Rectal smooth muscle tissue (tissue), 1 donor: ENCODE measurements at regions not wholly inside any gene's neighbourhood (a gene's known extent, or its start where the extent isn't known, plus 50 kb on each side); places are given as distances from the start of the nearest gene placed in this dataset.
"Not testable (repeated sequence)": the region's sequence is repeated elsewhere in the genome, so short reads cannot be mapped to it uniquely, and the experiment has no call there.

Experiments
- H3K27ac ChIP-seq: one replicate; pipeline ENCODE4 v1.7.0; 2013; ENCODE audit warnings: low read depth, low read length, inconsistent platforms
- H3K27me3 ChIP-seq: one replicate; pipeline ENCODE4 v1.7.0; 2013; ENCODE audit warnings: low read length; ENCODE audit not compliant: control insufficient read depth, insufficient read depth
- H3K36me3 ChIP-seq: one replicate; pipeline ENCODE4 v1.7.0; 2013; ENCODE audit warnings: low read length; ENCODE audit not compliant: control insufficient read depth, insufficient read depth
- H3K4me1 ChIP-seq: one replicate; pipeline ENCODE4 v1.7.0; 2013; ENCODE audit warnings: low read length; ENCODE audit not compliant: control insufficient read depth, insufficient read depth
- H3K4me3 ChIP-seq: one replicate; pipeline ENCODE4 v1.7.0; 2013; ENCODE audit warnings: low read length
- H3K9ac ChIP-seq: one replicate; pipeline ENCODE4 v1.7.0; 2013; ENCODE audit warnings: low read length

GRCh38 chr11:112525270-112525669 lies 264.6 kb upstream of the PLET1 start:
- Histone ChIP-seq H3K27me3 (no peaks in the 10 kb centered on the region), H3K27ac (no peak overlapping the region)

GRCh38 chr11:112525844-112526590 lies 265.4 kb upstream of the PLET1 start:
- Histone ChIP-seq H3K36me3 (no peaks in the 10 kb centered on the region), H3K4me3 (no peak overlapping the region), H3K27me3 (no peaks in the 10 kb centered on the region), H3K4me1 (peaks cover 8% of the 10 kb centered on the region), H3K27ac (no peak overlapping the region), H3K9ac (no peak overlapping the region)

More at GRCh38 chr11:112525270-112525669, 264.6 kb upstream of the PLET1 start:
- Histone ChIP-seq H3K9ac (no peak overlapping the region), H3K4me1 (peaks cover 8% of the 10 kb centered on the region), H3K36me3 (no peaks in the 10 kb centered on the region), H3K4me3 (no peak overlapping the region)

- Histone ChIP-seq H3K36me3 (no peaks in the 10 kb centered on the region), H3K27ac (no peak overlapping the region), H3K9ac (no peak overlapping the region), H3K4me1 (peaks cover 8% of the 10 kb centered on the region), H3K4me3 (no peak overlapping the region), H3K27me3 (no peaks in the 10 kb centered on the region)
These were observed 266.2 kb upstream of the PLET1 start for GRCh38 chr11:112526699-112527416.

- Histone ChIP-seq H3K36me3 (no peaks in the 10 kb centered on the region), H3K9ac (no peak overlapping the region), H3K4me1 (peaks cover 8% of the 10 kb centered on the region), H3K4me3 (no peak overlapping the region), H3K27me3 (no peaks in the 10 kb centered on the region), H3K27ac (no peak overlapping the region)
These were observed 268.4 kb upstream of the PLET1 start for GRCh38 chr11:112529071-112529470.

- H3K27me3 ChIP-seq, result no peaks in the 10 kb centered on the region
- H3K9ac ChIP-seq, result no peak overlapping the region
- H3K36me3 ChIP-seq, result no peaks in the 10 kb centered on the region
- no peak overlapping the region for H3K4me3 ChIP-seq
- H3K27ac ChIP-seq, result no peak overlapping the region
- H3K4me1 ChIP-seq, result no peaks in the 10 kb centered on the region
These were observed 271.8 kb upstream of the PLET1 start for GRCh38 chr11:112532506-112532905.

GRCh38 chr11:112533682-112534081 lies 273.0 kb upstream of the PLET1 start:
- no peak overlapping the region for H3K27ac ChIP-seq

GRCh38 chr11:112534208-112534607 lies 273.5 kb upstream of the PLET1 start:
- Histone ChIP-seq H3K9ac (no peak overlapping the region), H3K27ac (no peak overlapping the region), H3K36me3 (no peaks in the 10 kb centered on the region), H3K4me1 (no peaks in the 10 kb centered on the region), H3K4me3 (no peak overlapping the region), H3K27me3 (no peaks in the 10 kb centered on the region)

More at GRCh38 chr11:112533682-112534081, 273.0 kb upstream of the PLET1 start:
- H3K4me3 ChIP-seq, result no peak overlapping the region
- no peaks in the 10 kb centered on the region for H3K4me1 ChIP-seq
- no peaks in the 10 kb centered on the region for H3K27me3 ChIP-seq
- no peak overlapping the region for H3K9ac ChIP-seq
- H3K36me3 ChIP-seq, result no peaks in the 10 kb centered on the region

- Histone ChIP-seq H3K36me3 (no peaks in the 10 kb centered on the region), H3K27ac (no peak overlapping the region), H3K4me1 (no peaks in the 10 kb centered on the region), H3K9ac (no peak overlapping the region), H3K27me3 (no peaks in the 10 kb centered on the region), H3K4me3 (no peak overlapping the region)
These were observed 276.4 kb upstream of the PLET1 start for GRCh38 chr11:112537026-112537425.

- Histone ChIP-seq H3K27me3 (no peaks in the 10 kb centered on the region), H3K36me3 (no peaks in the 10 kb centered on the region), H3K27ac (no peak overlapping the region), H3K4me3 (no peak overlapping the region), H3K4me1 (no peaks in the 10 kb centered on the region), H3K9ac (no peak overlapping the region)
These were observed 277.2 kb upstream of the PLET1 start for GRCh38 chr11:112537846-112538330.

- no peaks in the 10 kb centered on the region for H3K36me3 ChIP-seq
- no peak overlapping the region for H3K27ac ChIP-seq
- no peak overlapping the region for H3K4me3 ChIP-seq
- H3K27me3 ChIP-seq, result no peaks in the 10 kb centered on the region
- no peaks in the 10 kb centered on the region for H3K4me1 ChIP-seq
- no peak overlapping the region for H3K9ac ChIP-seq
These were observed 278.0 kb upstream of the PLET1 start for GRCh38 chr11:112538534-112539280.

GRCh38 chr11:112539281-112539555 lies 278.6 kb upstream of the PLET1 start:
- H3K36me3 ChIP-seq, H3K4me3 ChIP-seq, H3K27me3 ChIP-seq, H3K4me1 ChIP-seq, H3K27ac ChIP-seq, H3K9ac ChIP-seq: not testable (repeated sequence)

- Histone ChIP-seq H3K9ac (no peak overlapping the region), H3K4me3 (no peak overlapping the region), H3K27me3 (no peaks in the 10 kb centered on the region), H3K36me3 (no peaks in the 10 kb centered on the region), H3K27ac (no peak overlapping the region), H3K4me1 (no peaks in the 10 kb centered on the region)
These were observed 279.1 kb upstream of the PLET1 start for GRCh38 chr11:112539741-112540140.
